ENCODE measurements at regions not wholly inside any gene's neighbourhood (a gene's known extent, or its start where the extent isn't known, plus 50 kb on each side); places are given as distances from the start of the nearest gene placed in this dataset.

GRCh38 chr6:135608031-135608430, 110.5 kb upstream of the AHI1 start:
- TF ChIP-seq CTCF (IDR thresholded peaks at IDR 0.05) (no peak), POLR2A (IDR thresholded peaks at IDR 0.05) (no peak)

Measured in heart left ventricle (tissue), 13 donors.